ENCODE measurements at regions not wholly inside any gene's neighbourhood (a gene's known extent, or its start where the extent isn't known, plus 50 kb on each side); places are given as distances from the start of the nearest gene placed in this dataset.

GRCh38 chr11:123371506-123372297 lies 58.4 kb upstream of the GRAMD1B start (continued):
- TF ChIP-seq REST (IDR thresholded peaks at IDR 0.05) (no peak), ZC3H11A (IDR thresholded peaks at IDR 0.05) (no peak), HOXB5 (CRISPR knock-in tag; IDR thresholded peaks at IDR 0.05) (no peak), SMC3 (IDR thresholded peaks at IDR 0.05) (no peak), GATA3 (IDR thresholded peaks at IDR 0.05; ENCODE audit: borderline replicate concordance) (no peak)

- WGBS (ENCODE audit: missing lambda C conversion rate): 57% methylated on average over 6 of the region's 6 CpGs
- Histone ChIP-seq H3K4me1 (no peaks in the 10 kb centered on the region), H3K4me2 (no peak overlapping the region), H3K27ac (no peak overlapping the region), H3K9me3 (no peaks in the 10 kb centered on the region), H3K4me3 (no peak overlapping the region)
- ATAC-seq: no peak
- no peak for DNase-seq (ENCODE audit: low read depth in 1 of 2, low spot score in 1 of 2)
- no peak for TF ChIP-seq SREBF2 (IDR thresholded peaks at IDR 0.05)
- ChIA-PET CTCF (no interaction called here), POLR2A (no interaction called here)
- no peak for FAIRE-seq
Measured at GRCh38 chr11:123366924-123367323, 63.1 kb upstream of the GRAMD1B start.

- WGBS (ENCODE audit: missing lambda C conversion rate): 60% methylated on average over 2 of the region's 2 CpGs
- ChIA-PET POLR2A (no interaction called here), CTCF (no interaction called here)
- H3K9me3 ChIP-seq: no peaks in the 10 kb centered on the region
- no peak for TF ChIP-seq CHD2 (IDR thresholded peaks at IDR 0.05; ENCODE audit: low read length, partially characterized antibody)
- TF ChIP-seq FOSB (CRISPR knock-in tag; IDR thresholded peaks at IDR 0.05): no peak
- no peak for TF ChIP-seq ELK1 (IDR thresholded peaks at IDR 0.05; ENCODE audit: low read depth, low read length)
- TF ChIP-seq BCL3 (IDR thresholded peaks at IDR 0.05): no peak
- no peak for TF ChIP-seq SMC3 (IDR thresholded peaks at IDR 0.05)
- no peak for TF ChIP-seq EP300 (IDR thresholded peaks at IDR 0.05)
- TF ChIP-seq ESRRA (IDR thresholded peaks at IDR 0.05; ENCODE audit: borderline replicate concordance, low read length): no peak
- TF ChIP-seq POLR2A (IDR thresholded peaks at IDR 0.05; ENCODE audit: low read length): no peak
- no peak for TF ChIP-seq GATA3 (IDR thresholded peaks at IDR 0.05; ENCODE audit: borderline replicate concordance)
- no peak for TF ChIP-seq TFCP2L1 (CRISPR knock-in tag; IDR thresholded peaks at IDR 0.05)
- TF ChIP-seq RFX5 (IDR thresholded peaks at IDR 0.05): no peak
- TF ChIP-seq HES2 (IDR thresholded peaks at IDR 0.05): no peak
- H3K4me2 ChIP-seq: no peak overlapping the region
- FAIRE-seq: no peak
- no peak overlapping the region for H3K4me3 ChIP-seq
- no peak for ATAC-seq
- H3K4me1 ChIP-seq: no peaks in the 10 kb centered on the region
- DNase-seq (ENCODE audit: low read depth in 1 of 2, low spot score in 1 of 2): no peak
- no peak overlapping the region for H3K27ac ChIP-seq
Measured at GRCh38 chr11:123365955-123366354, 64.1 kb upstream of the GRAMD1B start.
